Smooth muscle cell (in vitro differentiated cells): ENCODE measurements at regions not wholly inside any gene's neighbourhood (a gene's known extent, or its start where the extent isn't known, plus 50 kb on each side); places are given as distances from the start of the nearest gene placed in this dataset.
"Not testable (repeated sequence)": the region's sequence is repeated elsewhere in the genome, so short reads cannot be mapped to it uniquely, and the experiment has no call there.

Experiments used
- DNase-seq: peaks from one replicate; lab custom pipeline; 2025; ENCODE audit not compliant: unreplicated experiment; lab: John Stamatoyannopoulos, UW
- H2AFZ ChIP-seq: fragments of 200-600 bp; sonication (generic); 2 replicates; pipeline ENCODE4 v1.6.0; 2016; ENCODE audit warnings: antibody characterized with exemption, low read depth, mild to moderate bottlenecking
- H3F3A ChIP-seq: fragments of 200-600 bp; sonication (generic); 2 replicates; pipeline ENCODE4 v1.6.0; 2017; ENCODE audit warnings: antibody characterized with exemption, low read depth
- H3K27ac ChIP-seq: fragments of 200-600 bp; sonication (generic); 2 replicates; pipeline ENCODE4 v1.5.1; 2016; ENCODE audit warnings: low read depth, mild to moderate bottlenecking
- H3K27me3 ChIP-seq: fragments of 200-600 bp; sonication (generic); 2 replicates; pipeline ENCODE4 v1.6.1; 2016; ENCODE audit warnings: low read depth, mild to moderate bottlenecking
- H3K36me3 ChIP-seq: fragments of 200-600 bp; sonication (generic); 2 replicates; pipeline ENCODE4 v1.5.1; 2016; ENCODE audit warnings: low read depth
- H3K4me1 ChIP-seq: fragments of 200-600 bp; sonication (generic); 2 replicates; pipeline ENCODE4 v1.5.1; 2016; ENCODE audit warnings: low read depth
- H3K4me2 ChIP-seq: fragments of 200-600 bp; sonication (generic); 2 replicates; pipeline ENCODE4 v1.6.0; 2016; ENCODE audit warnings: mild to moderate bottlenecking
- H3K4me3 ChIP-seq: fragments of 200-600 bp; sonication (generic); 2 replicates; pipeline ENCODE4 v1.5.1; 2016; ENCODE audit warnings: mild to moderate bottlenecking
- H3K79me2 ChIP-seq: fragments of 200-600 bp; sonication (generic); 2 replicates; pipeline ENCODE4 v1.6.0; 2016; ENCODE audit warnings: low read depth, mild to moderate bottlenecking
- H3K9ac ChIP-seq: fragments of 200-600 bp; sonication (generic); 2 replicates; pipeline ENCODE4 v1.6.0; 2016; ENCODE audit warnings: low read depth
- H3K9me3 ChIP-seq: fragments of 200-600 bp; sonication (generic); replicated peaks from 2 replicates; pipeline ENCODE4 v1.5.1; 2016; ENCODE audit warnings: low read depth
- H4K20me1 ChIP-seq: fragments of 200-600 bp; sonication (generic); 2 replicates; pipeline ENCODE4 v1.6.0; 2016; ENCODE audit warnings: low read depth
- CTCF ChIP-seq: fragments of 200-600 bp; sonication (generic); IDR thresholded peaks from 2 replicates; pipeline ENCODE4 v1.5.1; 2017; ENCODE audit warnings: borderline replicate concordance, mild to moderate bottlenecking, antibody characterized with exemption; ENCODE audit not compliant: insufficient read depth, poor library complexity, severe bottlenecking
- WGBS: methylation state at CpG from one replicate; pipeline ENCODE4 v1.1.7; 2016; ENCODE audit warnings: low lambda C conversion rate; 5-methylcytosine and 5-hydroxymethylcytosine counted together

DNA sequence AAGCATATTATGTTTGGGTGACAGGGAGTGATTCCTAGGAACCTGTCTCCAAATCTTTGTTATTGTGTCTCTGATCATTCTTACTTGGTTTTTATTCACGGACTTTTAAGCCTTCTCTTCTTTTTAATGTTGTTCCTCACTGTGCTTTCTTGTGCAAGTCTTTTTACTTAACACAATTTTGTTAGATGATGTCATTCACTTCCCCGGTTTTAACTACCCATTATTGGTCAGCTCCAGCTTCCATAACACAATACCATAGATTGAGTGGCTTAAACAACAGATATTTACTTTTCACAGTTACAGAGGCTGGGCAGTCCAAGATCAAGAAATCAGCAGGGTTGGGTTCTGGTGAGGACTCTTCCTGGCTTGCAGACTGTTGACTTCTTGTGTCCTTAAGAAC is 436.3 kb upstream of the CBLB start:
- Histone ChIP-seq H3K4me3 (no peak overlapping the region), H4K20me1 (no peaks in the 10 kb centered on the region), H3K4me1 (peaks cover 5% of the 10 kb centered on the region), H3F3A (no peaks in the 10 kb centered on the region), H2AFZ (no peak overlapping the region), H3K9ac (no peak overlapping the region), H3K9me3 (no peaks in the 10 kb centered on the region), H3K4me2 (no peak overlapping the region), H3K27me3 (no peaks in the 10 kb centered on the region), H3K36me3 (no peaks in the 10 kb centered on the region), H3K79me2 (no peaks in the 10 kb centered on the region), H3K27ac (no peak overlapping the region)
- WGBS = 78% methylated on average over 2 of the region's 2 CpGs
- no peak for DNase-seq
- TF ChIP-seq CTCF = no peak

- H3K9ac ChIP-seq = no peak overlapping the region
- no peaks in the 10 kb centered on the region for H3K9me3 ChIP-seq
- H3K27me3 ChIP-seq = no peaks in the 10 kb centered on the region
- no peaks in the 10 kb centered on the region for H4K20me1 ChIP-seq
- no peaks in the 10 kb centered on the region for H3K36me3 ChIP-seq
- no peaks in the 10 kb centered on the region for H3F3A ChIP-seq
- H3K4me1 ChIP-seq = peaks cover 5% of the 10 kb centered on the region
- H2AFZ ChIP-seq = no peak overlapping the region
- no peak overlapping the region for H3K4me2 ChIP-seq
- H3K79me2 ChIP-seq = no peaks in the 10 kb centered on the region
- no peak overlapping the region for H3K4me3 ChIP-seq
- 96% methylated on average over 1 of the region's 1 CpG for WGBS
- no peak overlapping the region for H3K27ac ChIP-seq
- TF ChIP-seq CTCF = no peak
- DNase-seq = no peak
Observed at GRCh38 chr3:106305882-106306435, 437.1 kb upstream of the CBLB start.

DNA sequence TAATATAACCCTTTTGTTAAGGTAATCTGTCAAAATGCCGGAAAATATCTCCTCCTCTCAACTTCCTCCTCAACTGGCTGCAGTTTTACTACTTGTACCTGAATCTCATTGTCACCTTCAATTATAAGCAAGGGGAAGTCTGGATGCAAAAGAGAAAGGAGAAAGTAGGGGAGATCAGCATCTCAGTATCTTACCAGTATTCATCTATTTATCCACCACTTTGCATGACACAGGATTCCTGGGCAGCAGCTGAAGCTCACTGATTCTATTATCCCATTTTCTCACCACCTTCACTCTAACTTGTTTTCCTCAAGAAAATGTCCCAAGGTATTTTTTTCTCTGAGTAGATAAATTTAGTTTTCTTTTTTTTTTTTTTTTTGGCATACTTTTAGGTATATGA is 440.5 kb upstream of the CBLB start:
- no peaks in the 10 kb centered on the region for H3K27me3 ChIP-seq
- DNase-seq = no peak
- no peaks in the 10 kb centered on the region for H3K79me2 ChIP-seq
- H3K4me2 ChIP-seq = no peak overlapping the region
- no peak overlapping the region for H2AFZ ChIP-seq
- no peaks in the 10 kb centered on the region for H3K9me3 ChIP-seq
- no peak overlapping the region for H3K27ac ChIP-seq
- WGBS = 94% methylated on average over 1 of the region's 1 CpG
- H3K4me3 ChIP-seq = no peak overlapping the region
- H3K4me1 ChIP-seq = peaks cover 5% of the 10 kb centered on the region
- no peaks in the 10 kb centered on the region for H4K20me1 ChIP-seq
- no peak for TF ChIP-seq CTCF
- no peak overlapping the region for H3K9ac ChIP-seq
- H3F3A ChIP-seq = no peaks in the 10 kb centered on the region
- no peaks in the 10 kb centered on the region for H3K36me3 ChIP-seq

- H3K79me2 ChIP-seq, H4K20me1 ChIP-seq, H3F3A ChIP-seq, H3K4me1 ChIP-seq, H3K9ac ChIP-seq, H3K4me2 ChIP-seq, H2AFZ ChIP-seq, DNase-seq, H3K9me3 ChIP-seq, H3K4me3 ChIP-seq, H3K27ac ChIP-seq, H3K36me3 ChIP-seq, H3K27me3 ChIP-seq: not testable (repeated sequence)
- WGBS = 91% methylated on average over 4 of the region's 4 CpGs
Observed at GRCh38 chr3:106309798-106310197, 441.0 kb upstream of the CBLB start.
